Neural cell (in vitro differentiated cells): ENCODE measurements at regions not wholly inside any gene's neighbourhood (a gene's known extent, or its start where the extent isn't known, plus 50 kb on each side); places are given as distances from the start of the nearest gene placed in this dataset.

Source experiments
- CTCF ChIP-seq: fragments of 450-650 bp; IDR thresholded peaks from 2 replicates; pipeline ENCODE4 v1.5.1; 2014; ENCODE audit warnings: antibody characterized with exemption, mild to moderate bottlenecking, moderate library complexity; ENCODE audit not compliant: poor library complexity, severe bottlenecking
- EP300 ChIP-seq: fragments of 450-650 bp; conservative IDR thresholded peaks from 2 replicates; pipeline ENCODE4 v1.6.1; 2014; ENCODE audit warnings: antibody characterized with exemption, mild to moderate bottlenecking, moderate library complexity; ENCODE audit not compliant: poor library complexity, severe bottlenecking
- EZH2 ChIP-seq: fragments of 200-600, 300-800 bp; shearing (Covaris generic), sonication (generic); IDR thresholded peaks from 2 replicates; pipeline ENCODE4 v1.6.1; 2014; ENCODE audit warnings: antibody characterized with exemption, low read length, borderline replicate concordance, mild to moderate bottlenecking; ENCODE audit not compliant: insufficient read depth, poor library complexity, severe bottlenecking
- MXI1 ChIP-seq: fragments of 450-650 bp; conservative IDR thresholded peaks from 2 replicates; pipeline ENCODE4 v1.6.1; 2014; ENCODE audit warnings: antibody characterized with exemption, mild to moderate bottlenecking; ENCODE audit not compliant: poor library complexity, severe bottlenecking
- POLR2AphosphoS5 ChIP-seq: IDR thresholded peaks from 2 replicates; pipeline ENCODE4 v1.6.1; 2012
- RAD21 ChIP-seq: fragments of 450-650 bp; conservative IDR thresholded peaks from 2 replicates; pipeline ENCODE4 v1.6.1; 2014; ENCODE audit warnings: antibody characterized with exemption, mild to moderate bottlenecking, moderate library complexity
- REST ChIP-seq: IDR thresholded peaks from 2 replicates; pipeline ENCODE4 v1.6.1; 2012; ENCODE audit warnings: borderline replicate concordance
- SMC3 ChIP-seq: fragments of 450-650 bp; conservative IDR thresholded peaks from 2 replicates; pipeline ENCODE4 v1.6.1; 2014; ENCODE audit warnings: antibody characterized with exemption, mild to moderate bottlenecking, moderate library complexity; ENCODE audit not compliant: poor library complexity
- TAF1 ChIP-seq: IDR thresholded peaks from 2 replicates; pipeline ENCODE4 v1.6.1; 2012; ENCODE audit warnings: low read depth

- TF ChIP-seq POLR2AphosphoS5 (no peak), CTCF (no peak), TAF1 (no peak), EZH2 (no peak), REST (no peak), RAD21 (no peak), EP300 (no peak), SMC3 (no peak), MXI1 (no peak)
Measured at GRCh38 chr6:30418448-30418847, 70.9 kb upstream of the HLA-E start.
